SK-N-SH treated with all-trans-retinoic acid at 6 μM for 48 hours (cell line): ENCODE measurements at regions not wholly inside any gene's neighbourhood (a gene's known extent, or its start where the extent isn't known, plus 50 kb on each side); places are given as distances from the start of the nearest gene placed in this dataset.

ENCODE experiments used
- ARNTL ChIP-seq: fragments of 450-650 bp; formaldehyde crosslinking; IDR thresholded peaks from 2 replicates; pipeline ENCODE4 v1.5.0; 2020; ENCODE audit warnings: low read depth, mild to moderate bottlenecking, moderate library complexity, borderline replicate concordance
- BACH2 ChIP-seq: fragments of 250-450 bp; sonication (Bioruptor Pico); IDR thresholded peaks from 2 replicates; pipeline ENCODE4 v1.9.0; 2021; ENCODE audit warnings: mild to moderate bottlenecking, borderline replicate concordance
- ISL1 ChIP-seq: fragments of 250-450 bp; sonication (Bioruptor Pico); IDR thresholded peaks from 2 replicates; pipeline ENCODE4 v2.1.2; 2022; ENCODE audit warnings: mild to moderate bottlenecking, moderate library complexity
- PATZ1 ChIP-seq: fragments of 250-450 bp; sonication (Bioruptor Pico); IDR thresholded peaks from 2 replicates; pipeline ENCODE4 v1.8.0; 2020; ENCODE audit warnings: mild to moderate bottlenecking, moderate library complexity, borderline replicate concordance
- RARB ChIP-seq: fragments of 250-450 bp; sonication (Bioruptor Pico); IDR thresholded peaks from 2 replicates; pipeline ENCODE4 v1.8.0; 2021; ENCODE audit warnings: mild to moderate bottlenecking, moderate library complexity
- ZC3H10 ChIP-seq: fragments of 250-450 bp; sonication (Bioruptor Pico); IDR thresholded peaks from 2 replicates; pipeline ENCODE4 v1.5.1; 2021; ENCODE audit warnings: mild to moderate bottlenecking, moderate library complexity

DNA sequence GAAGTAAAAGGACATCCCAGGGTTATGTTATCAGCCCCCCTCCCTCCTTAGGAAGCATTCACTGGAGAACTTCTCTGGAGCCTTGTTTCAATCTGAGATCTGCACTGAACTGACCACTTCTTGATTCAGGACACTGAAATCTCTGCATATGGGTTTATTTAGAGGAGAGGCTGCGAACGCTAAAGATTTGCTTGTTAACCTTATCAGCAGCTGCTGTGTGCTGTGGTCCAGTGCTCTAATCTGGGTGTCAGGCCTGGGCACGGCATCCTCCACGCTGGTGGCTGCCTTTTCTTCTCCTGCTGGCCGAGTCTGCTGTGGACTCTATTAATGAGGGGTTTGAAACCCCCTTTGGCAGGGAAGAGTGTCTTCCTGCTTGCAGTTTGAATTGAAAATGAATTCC lies 1094.7 kb upstream of the TENM3 start:
- TF ChIP-seq PATZ1 (CRISPR knock-in tag) (no peak), ARNTL (CRISPR knock-in tag) (no peak), BACH2 (no peak), ZC3H10 (CRISPR knock-in tag) (no peak), RARB (no peak), ISL1 (CRISPR knock-in tag) (no peak)
